Heart right ventricle (tissue), 16 donors: ENCODE measurements at regions not wholly inside any gene's neighbourhood (a gene's known extent, or its start where the extent isn't known, plus 50 kb on each side); places are given as distances from the start of the nearest gene placed in this dataset.

ENCODE experiments used
- ATAC-seq, 8 donors: fragments of 200-7000 bp; cut with Tn5 transposase; one replicate each; pipeline ENCODE4 v1.9.1; 2020; ENCODE audit warnings: mild to moderate bottlenecking in 8 of 8, moderate library complexity in 8 of 8, moderate number of reproducible peaks in 1 of 8
- DNase-seq, 2 donors: peaks; one replicate each; pipeline ENCODE4 v3.0.0-alpha.2; 2020
- H3K27ac ChIP-seq, 10 donors: fragments of 200-600 bp; sonication (generic) in 2 of 10; one replicate each; pipeline versions ENCODE4 v1.5.0 to v1.8.0; 2020 to 2022; ENCODE audit warnings: mild to moderate bottlenecking in 3 of 10
- H3K27me3 ChIP-seq, 7 donors: fragments of 200-600 bp; one replicate each; pipeline ENCODE4 v1.8.0; 2021 to 2022; ENCODE audit warnings: mild to moderate bottlenecking in 2 of 7
- H3K36me3 ChIP-seq, 9 donors: fragments of 200-600 bp; sonication (generic) in 1 of 9; one replicate each; pipeline versions ENCODE4 v1.5.0 to v1.8.0; 2020 to 2022; ENCODE audit warnings: mild to moderate bottlenecking in 2 of 9
- H3K4me1 ChIP-seq, 9 donors: fragments of 200-600 bp; sonication (generic) in 1 of 9; one replicate each; pipeline versions ENCODE4 v1.5.0 to v1.8.0; 2020 to 2022; ENCODE audit warnings: mild to moderate bottlenecking in 4 of 9
- H3K4me3 ChIP-seq, 10 donors: fragments of 200-600 bp; sonication (generic) in 2 of 10; one replicate each; pipeline versions ENCODE4 v1.5.0 to v1.8.0; 2020 to 2022; ENCODE audit warnings: mild to moderate bottlenecking in 7 of 10, moderate library complexity in 2 of 10
- H3K9me3 ChIP-seq, 11 donors: fragments of 200-600 bp in 10 of 11; sonication (generic) in 2 of 11; one replicate each; pipeline versions ENCODE4 v1.5.0 to v1.8.0; 2013 to 2022; ENCODE audit warnings: mild to moderate bottlenecking in 2 of 11, control low read depth in 1 of 11, moderate library complexity in 1 of 11
- CTCF ChIP-seq, 9 donors: fragments of 200-600 bp; sonication (generic) in 2 of 9; IDR thresholded peaks; one replicate each; pipeline versions ENCODE4 v1.5.0 to v1.8.0; 2021 to 2022; ENCODE audit warnings: antibody characterized with exemption in 9 of 9, mild to moderate bottlenecking in 5 of 9, moderate library complexity in 1 of 9
- WGBS, 2 donors: extraction: QIAGEN DNeasy Blood & Tissue Kit; methylation state at CpG; one replicate each; pipeline ENCODE4 v1.1.7; 2013; ENCODE audit warnings: inconsistent platforms in 1 of 2; 5-methylcytosine and 5-hydroxymethylcytosine counted together
- intact Hi-C, 10 donors: fragments of 100-400 bp; cut with DNase I; formaldehyde crosslinking; loops; one replicate each; pipeline versions ENCODE4 v1.11.1 to v1.14.2; 2022
- donor health status: Arrhythmogenic right ventricular cardiomyopathy.
- donor health status: ischemic (EF 13 %, LVEDD 7.1; RV severe dilation, severe dysfunction).
- donor health status: healthy with polysubstance abuse.
- donor health status: DM: no; HTN: yes; CAD: no.
- donor health status: DM: no; HTN: no; CAD: no.
- donor health status: ischemic (EF 25% LVEDD 6.9; RV normal size, moderate dysfunction).
- donor health status: ischemic (EF 25% LVEDD 5.7; RV mildly dilated, moderate dysfunction).
- donor health status: healthy.
- donor health status: DM: yes; HTN: yes; CAD: no.
- donor health status: Ischemic cardiomyopathy.
- donor health status: ischemic (EF 35%, LVEDD 5.7; RV mildly dilated, moderate dysfunction).
- donor health status: nonischemic (EF 11% LVEDD 7.7; RV severe dilation, severe dysfunction).
- donor health status: DM: yes; HTN: yes; CAD: no.
- donor health status: PGD.
- donor health status: ischemic (EF 29% LVEDD 5.4; RV normal size, mild dysfunction).
- donor health status: nonischemic (EF 23%, LVEDD 6.1; RV moderate dilation, normal function).

DNA sequence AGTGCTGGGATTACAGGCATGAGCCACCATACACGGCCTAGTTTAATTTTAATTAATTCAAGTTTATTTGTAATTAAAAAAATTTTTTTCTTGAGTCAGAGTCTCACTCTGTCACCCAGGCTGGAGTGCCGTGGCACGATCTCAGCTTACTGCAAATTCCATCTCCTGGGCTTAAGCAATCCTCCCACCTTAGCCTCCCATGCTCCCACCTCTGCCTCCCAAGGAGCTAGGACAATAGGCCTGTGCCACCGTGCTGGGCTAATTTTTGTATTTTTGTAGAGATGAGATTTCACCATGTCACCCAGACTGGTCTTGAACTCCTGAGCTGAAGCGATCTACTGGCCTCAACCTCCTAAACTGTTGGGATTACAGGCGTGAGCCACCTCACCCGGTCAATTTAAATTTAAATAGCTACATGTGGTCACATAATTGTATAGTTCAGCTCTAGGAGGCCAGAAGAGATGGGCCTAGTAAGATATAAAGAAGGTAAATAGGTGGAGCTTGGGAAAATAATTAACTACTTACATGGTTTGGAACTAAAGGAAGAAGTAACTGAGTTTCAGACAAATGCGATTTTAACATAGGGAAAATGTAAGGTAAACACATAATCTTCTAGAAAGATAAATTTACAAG is 220.0 kb upstream of the CITED2 start:
- no peak overlapping the region for H3K27ac ChIP-seq
- WGBS, 2 donors, result 96 to 99% methylated on average over 8 of the region's 8 CpGs
- H3K27me3 ChIP-seq, result no peaks in the 10 kb centered on the region
- intact Hi-C loops, result loop anchor here in 1 of 10 donors (10.0 kb wide), 1 partner anchor 220 kb away; the partner anchor contains the start of gene CITED2
- no peak overlapping the region for H3K4me3 ChIP-seq
- no peaks in the 10 kb centered on the region for H3K36me3 ChIP-seq
- TF ChIP-seq CTCF (IDR thresholded peaks at IDR 0.05), result no peak
- DNase-seq, result no peak
- no peak for ATAC-seq
- H3K9me3 ChIP-seq, result no peaks in the 10 kb centered on the region
- H3K4me1 ChIP-seq, result peaks cover 0 to 44% (median 21%) of the 10 kb centered on the region in 9 donors

GRCh38 chr6:139593081-139593480 is 218.6 kb upstream of the CITED2 start:
- Histone ChIP-seq H3K9me3 (no peaks in the 10 kb centered on the region), H3K36me3 (no peaks in the 10 kb centered on the region), H3K4me3 (no peak overlapping the region), H3K4me1 (peaks cover 0 to 47% (median 23%) of the 10 kb centered on the region in 9 donors), H3K27ac (no peak overlapping the region), H3K27me3 (no peaks in the 10 kb centered on the region)
- no peak for ATAC-seq
- no peak for DNase-seq
- 88 to 94% methylated on average over 3 of the region's 3 CpGs for WGBS, 2 donors
- intact Hi-C loops, result loop anchor here in 1 of 10 donors (10.0 kb wide), 1 partner anchor 218 kb away; the partner anchor contains the start of gene CITED2
- no peak for TF ChIP-seq CTCF (IDR thresholded peaks at IDR 0.05)

GRCh38 chr6:139592011-139592410 is 217.6 kb upstream of the CITED2 start:
- DNase-seq, result no peak
- H3K27ac ChIP-seq, result no peak overlapping the region

More at GRCh38 chr6:139592011-139592410, 217.6 kb upstream of the CITED2 start:
- no peak for TF ChIP-seq CTCF (IDR thresholded peaks at IDR 0.05)
- no peak overlapping the region for H3K4me3 ChIP-seq
- WGBS, 2 donors, result 86 to 93% methylated on average over 1 of the region's 1 CpG
- no peak for ATAC-seq
- H3K4me1 ChIP-seq, result peaks cover 0 to 41% (median 13%) of the 10 kb centered on the region in 9 donors
- H3K9me3 ChIP-seq, result no peaks in the 10 kb centered on the region
- intact Hi-C loops, result loop anchor here in 1 of 10 donors (10.0 kb wide), 1 partner anchor 217 kb away; the partner anchor contains the start of gene CITED2
- H3K36me3 ChIP-seq, result no peaks in the 10 kb centered on the region
- H3K27me3 ChIP-seq, result no peaks in the 10 kb centered on the region
